SK-N-SH (cell line): ENCODE measurements at regions not wholly inside any gene's neighbourhood (a gene's known extent, or its start where the extent isn't known, plus 50 kb on each side); places are given as distances from the start of the nearest gene placed in this dataset.

ENCODE experiments used
- CTCF ChIA-PET: fragments of 300-600, 350-600 bp; formaldehyde crosslinking; extraction: SDS; loops from one replicate; lab custom pipeline; 2021; lab: Yijun Ruan, JAX
- POLR2A ChIA-PET: fragments of 350-600 bp; sonication (Branson Sonifier 250); formaldehyde crosslinking; extraction: SDS; loops from one replicate; lab custom pipeline; 2020; ENCODE audit warnings: antibody characterized with exemption, inconsistent platforms; lab: Yijun Ruan, JAX
- DNase-seq: peaks from one replicate; pipeline ENCODE4 v3.0.0; 2012
- H2AFZ ChIP-seq: fragments of 200-600 bp; sonication (generic); 2 replicates; pipeline ENCODE4 v1.8.1; 2016; ENCODE audit warnings: antibody characterized with exemption, mild to moderate bottlenecking, low read depth
- H3F3A ChIP-seq: fragments of 200-600 bp; sonication (generic); replicated peaks from 2 replicates; pipeline ENCODE3; 2016; ENCODE audit warnings: antibody characterized with exemption, mild to moderate bottlenecking; ENCODE audit not compliant: insufficient read depth
- H3K27ac ChIP-seq, 2 experiments: fragments of 200-500 bp in 1 of 2; fragments of 200-600 bp in 1 of 2; sonication (Bioruptor generic) in 1 of 2; sonication (generic), shearing (Covaris generic) in 1 of 2; 2 replicates each; pipeline versions ENCODE4 v1.5.1 to v1.6.1; 2014 to 2016; ENCODE audit warnings: low read depth in 2 of 2, inconsistent platforms in 1 of 2, low read length in 1 of 2, mild to moderate bottlenecking in 1 of 2, mixed read lengths in 1 of 2
- H3K27me3 ChIP-seq: fragments of 200-600 bp; sonication (generic), shearing (Covaris generic); 2 replicates; pipeline ENCODE4 v1.6.1; 2016; ENCODE audit warnings: mixed run types; ENCODE audit not compliant: insufficient read depth
- H3K36me3 ChIP-seq, 2 experiments: fragments of 200-500 bp in 1 of 2; fragments of 200-600 bp in 1 of 2; sonication (Bioruptor generic) in 1 of 2; sonication (generic) in 1 of 2; replicated peaks in 1 of 2; 2 replicates each; pipeline versions ENCODE3 to v1.5.1; 2014 to 2016; ENCODE audit warnings: low read length in 1 of 2, mild to moderate bottlenecking in 1 of 2; ENCODE audit not compliant: insufficient read depth in 2 of 2, control insufficient read depth in 1 of 2
- H3K4me1 ChIP-seq, 2 experiments: fragments of 200-500 bp in 1 of 2; fragments of 200-600 bp in 1 of 2; sonication (Bioruptor generic) in 1 of 2; sonication (generic), shearing (Covaris generic) in 1 of 2; 2 replicates each; pipeline versions ENCODE4 v1.5.1 to v1.6.1; 2014 to 2016; ENCODE audit warnings: low read depth in 1 of 2, low read length in 1 of 2, mixed run types in 1 of 2; ENCODE audit not compliant: insufficient read depth in 2 of 2, control insufficient read depth in 1 of 2
- H3K4me2 ChIP-seq: fragments of 200-600 bp; sonication (generic), shearing (Covaris generic); 2 replicates; pipeline ENCODE4 v1.6.1; 2017; ENCODE audit warnings: mixed run types
- H3K4me3 ChIP-seq, 2 experiments: fragments of 200-500 bp in 1 of 2; fragments of 200-600 bp in 1 of 2; sonication (Bioruptor generic) in 1 of 2; sonication (generic), shearing (Covaris generic) in 1 of 2; 2 replicates each; pipeline versions ENCODE4 v1.5.1 to v1.8.1; 2014 to 2016; ENCODE audit warnings: low read depth in 2 of 2, inconsistent platforms in 1 of 2, low read length in 1 of 2, mild to moderate bottlenecking in 1 of 2, mixed read lengths in 1 of 2, moderate library complexity in 1 of 2
- H3K79me2 ChIP-seq: fragments of 200-600 bp; sonication (generic); 2 replicates; pipeline ENCODE4 v1.8.1; 2017; ENCODE audit warnings: mild to moderate bottlenecking; ENCODE audit not compliant: insufficient read depth
- H3K9ac ChIP-seq: fragments of 200-600 bp; sonication (generic); 2 replicates; pipeline ENCODE4 v1.6.1; 2017; ENCODE audit warnings: mixed run types
- H3K9me2 ChIP-seq: fragments of 200-600 bp; sonication (generic); 2 replicates; pipeline ENCODE4 v1.6.1; 2017; ENCODE audit warnings: mixed run types
- H3K9me3 ChIP-seq: fragments of 200-600 bp; sonication (generic); 2 replicates; pipeline ENCODE4 v1.6.1; 2017; ENCODE audit warnings: mixed run types, mild to moderate bottlenecking, moderate library complexity
- H4K20me1 ChIP-seq: fragments of 200-600 bp; sonication (generic); 2 replicates; pipeline ENCODE4 v1.6.1; 2017; ENCODE audit warnings: mild to moderate bottlenecking, mixed run types; ENCODE audit not compliant: insufficient read depth
- CTCF ChIP-seq: fragments of 200-600 bp; sonication (generic); IDR thresholded peaks from 2 replicates; pipeline ENCODE4 v1.6.1; 2017; ENCODE audit warnings: antibody characterized with exemption, mild to moderate bottlenecking, moderate library complexity
- ELF1 ChIP-seq: IDR thresholded peaks from 2 replicates; pipeline ENCODE4 v1.4.0; 2012
- EP300 ChIP-seq, 2 experiments: IDR thresholded peaks; 2 replicates each; pipeline versions ENCODE4 v1.4.0 to v1.6.1; 2012; ENCODE audit warnings: borderline replicate concordance in 1 of 2, low read depth in 1 of 2, low read length in 1 of 2
- GABPA ChIP-seq: IDR thresholded peaks from 2 replicates; pipeline ENCODE4 v1.4.0; 2012; ENCODE audit warnings: low read depth, mild to moderate bottlenecking
- NFIC ChIP-seq: IDR thresholded peaks from 2 replicates; pipeline ENCODE4 v1.4.0; 2012; ENCODE audit warnings: borderline replicate concordance
- PBX3 ChIP-seq: IDR thresholded peaks from 2 replicates; pipeline ENCODE4; 2012
- REST ChIP-seq: IDR thresholded peaks from 2 replicates; pipeline ENCODE4 v1.6.1; 2012; ENCODE audit warnings: mild to moderate bottlenecking, low read depth, low read length, moderate library complexity
- TAF1 ChIP-seq: IDR thresholded peaks from 2 replicates; pipeline ENCODE4 v1.6.1; 2012; ENCODE audit warnings: low read depth, mild to moderate bottlenecking, low read length, moderate library complexity, borderline replicate concordance
- TEAD4 ChIP-seq: IDR thresholded peaks from 2 replicates; pipeline ENCODE4 v1.4.0; 2012; ENCODE audit warnings: mild to moderate bottlenecking, borderline replicate concordance; ENCODE audit not compliant: insufficient read depth
- YY1 ChIP-seq: IDR thresholded peaks from 2 replicates; pipeline ENCODE4 v1.4.0; 2012; ENCODE audit warnings: low read depth, mild to moderate bottlenecking
- WGBS: methylation state at CpG from one replicate; pipeline ENCODE4 v1.1.6; 2017; ENCODE audit warnings: low lambda C conversion rate; 5-methylcytosine and 5-hydroxymethylcytosine counted together

- Histone ChIP-seq H3K4me1 (no peaks in the 10 kb centered on the region), H3F3A (no peaks in the 10 kb centered on the region), H2AFZ (no peak overlapping the region), H4K20me1 (no peaks in the 10 kb centered on the region), H3K36me3 (no peaks in the 10 kb centered on the region), H3K9me3 (peaks cover 14% of the 10 kb centered on the region; the same call in 1 of the 2 replicates), H3K9ac (no peak overlapping the region), H3K4me3 (no peak overlapping the region), H3K27ac (no peak overlapping the region), H3K9me2 (no peaks in the 10 kb centered on the region), H3K79me2 (no peaks in the 10 kb centered on the region), H3K4me2 (no peak overlapping the region), H3K27me3 (0 out of 2 replicates have a peak, but pooled peaks cover 6% of the 10 kb centered on the region)
- DNase-seq, result no peak
- CTCF ChIA-PET, result no interaction called here
- 4% methylated on average over 1 of the region's 1 CpG for WGBS
- POLR2A ChIA-PET, result no interaction called here
- TF ChIP-seq GABPA (no peak), PBX3 (no peak), ELF1 (no peak), TEAD4 (no peak), REST (no peak), EP300 (IDR thresholded peaks at IDR 0.05; ENCODE audit: borderline replicate concordance in 1 of 2, low read depth in 1 of 2, low read length in 1 of 2) (no peak), YY1 (no peak)
Observed at GRCh38 chr4:144316869-144317268, 176.4 kb upstream of the GYPA start.

GRCh38 chr4:144318797-144319196, 178.3 kb upstream of the GYPA start:
- Histone ChIP-seq H3K36me3 (no peaks in the 10 kb centered on the region), H3K27ac (no peak overlapping the region), H3K27me3 (0 out of 2 replicates have a peak, but pooled peaks cover 6% of the 10 kb centered on the region), H3K9me3 (peaks cover 14% of the 10 kb centered on the region; the same call in 1 of the 2 replicates), H3K9ac (no peak overlapping the region), H3F3A (no peaks in the 10 kb centered on the region), H3K4me2 (no peak overlapping the region), H3K79me2 (no peaks in the 10 kb centered on the region), H3K4me1 (no peaks in the 10 kb centered on the region), H3K4me3 (no peak overlapping the region), H4K20me1 (no peaks in the 10 kb centered on the region), H3K9me2 (no peaks in the 10 kb centered on the region), H2AFZ (no peak overlapping the region)
- ChIA-PET CTCF (no interaction called here), POLR2A (no interaction called here)
- TF ChIP-seq NFIC, result no peak
- TF ChIP-seq TAF1, result no peak
- peak; percentile 24; the same call in 1 of the 2 replicates for TF ChIP-seq CTCF
- WGBS, result 7% methylated on average over 3 of the region's 3 CpGs
- DNase-seq, result no peak
